LNCaP clone FGC (cell line): ENCODE measurements at regions not wholly inside any gene's neighbourhood (a gene's known extent, or its start where the extent isn't known, plus 50 kb on each side); places are given as distances from the start of the nearest gene placed in this dataset.

Source experiments
- DNase-seq: peaks from one replicate; pipeline ENCODE4 v3.0.0-alpha.2; 2011; ENCODE audit warnings: low read depth
- H3K4me3 ChIP-seq: 2 replicates; pipeline ENCODE4 v1.5.1; 2011; ENCODE audit warnings: mild to moderate bottlenecking, low read depth, low read length, control low read depth
- TF ChIP-seq, protein P1 (sequence below): IDR thresholded peaks from 2 replicates; pipeline ENCODE4 v1.5.1; 2012; ENCODE audit warnings: mild to moderate bottlenecking; ENCODE audit not compliant: control insufficient read depth, insufficient read depth; ENCODE audit errors: extremely low read depth

GRCh38 chr13:76335463-76335862 lies 550.7 kb downstream of the KCTD12 start:
- no peak for DNase-seq
- TF ChIP-seq, protein P1, sequence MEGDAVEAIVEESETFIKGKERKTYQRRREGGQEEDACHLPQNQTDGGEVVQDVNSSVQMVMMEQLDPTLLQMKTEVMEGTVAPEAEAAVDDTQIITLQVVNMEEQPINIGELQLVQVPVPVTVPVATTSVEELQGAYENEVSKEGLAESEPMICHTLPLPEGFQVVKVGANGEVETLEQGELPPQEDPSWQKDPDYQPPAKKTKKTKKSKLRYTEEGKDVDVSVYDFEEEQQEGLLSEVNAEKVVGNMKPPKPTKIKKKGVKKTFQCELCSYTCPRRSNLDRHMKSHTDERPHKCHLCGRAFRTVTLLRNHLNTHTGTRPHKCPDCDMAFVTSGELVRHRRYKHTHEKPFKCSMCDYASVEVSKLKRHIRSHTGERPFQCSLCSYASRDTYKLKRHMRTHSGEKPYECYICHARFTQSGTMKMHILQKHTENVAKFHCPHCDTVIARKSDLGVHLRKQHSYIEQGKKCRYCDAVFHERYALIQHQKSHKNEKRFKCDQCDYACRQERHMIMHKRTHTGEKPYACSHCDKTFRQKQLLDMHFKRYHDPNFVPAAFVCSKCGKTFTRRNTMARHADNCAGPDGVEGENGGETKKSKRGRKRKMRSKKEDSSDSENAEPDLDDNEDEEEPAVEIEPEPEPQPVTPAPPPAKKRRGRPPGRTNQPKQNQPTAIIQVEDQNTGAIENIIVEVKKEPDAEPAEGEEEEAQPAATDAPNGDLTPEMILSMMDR: no peak
- no peak overlapping the region for H3K4me3 ChIP-seq

DNA sequence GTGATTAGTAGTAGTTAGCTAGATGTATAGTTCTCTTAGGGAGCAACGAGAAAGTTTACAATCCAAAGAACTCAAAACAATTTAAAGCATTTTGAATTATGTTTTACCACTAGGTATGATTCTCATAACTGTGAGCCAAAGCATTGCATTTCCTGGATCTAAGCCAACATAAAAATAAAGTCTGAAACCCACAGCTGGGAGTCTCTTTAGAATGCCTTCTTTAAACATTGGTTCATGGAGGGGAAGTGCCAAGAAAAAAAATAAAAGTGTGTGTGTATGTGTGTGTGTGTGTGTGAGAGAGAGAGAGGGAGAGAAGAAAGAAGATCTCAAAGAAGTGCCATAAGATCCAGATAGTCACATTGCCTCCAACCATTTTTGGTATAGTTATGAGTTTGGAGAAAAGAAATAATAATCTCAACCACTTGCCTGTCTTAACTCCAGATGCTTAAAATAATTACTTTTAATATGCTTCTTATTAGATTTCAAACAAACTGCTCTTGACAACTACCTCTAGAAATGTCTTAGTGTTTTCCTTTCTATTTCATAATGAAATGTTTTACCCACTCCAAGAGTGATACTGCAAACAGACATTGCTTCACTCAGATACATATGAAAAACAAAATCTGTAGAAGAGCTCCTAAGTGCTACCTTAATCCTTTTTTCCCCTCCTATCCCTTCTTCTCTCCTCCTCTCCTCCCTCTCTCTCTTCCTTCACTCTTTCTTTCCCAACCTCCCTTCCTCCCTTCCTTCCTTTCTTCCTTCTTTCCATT lies 554.1 kb downstream of the KCTD12 start:
- TF ChIP-seq, protein P1: no peak
- H3K4me3 ChIP-seq: no peak overlapping the region
- no peak for DNase-seq

DNA sequence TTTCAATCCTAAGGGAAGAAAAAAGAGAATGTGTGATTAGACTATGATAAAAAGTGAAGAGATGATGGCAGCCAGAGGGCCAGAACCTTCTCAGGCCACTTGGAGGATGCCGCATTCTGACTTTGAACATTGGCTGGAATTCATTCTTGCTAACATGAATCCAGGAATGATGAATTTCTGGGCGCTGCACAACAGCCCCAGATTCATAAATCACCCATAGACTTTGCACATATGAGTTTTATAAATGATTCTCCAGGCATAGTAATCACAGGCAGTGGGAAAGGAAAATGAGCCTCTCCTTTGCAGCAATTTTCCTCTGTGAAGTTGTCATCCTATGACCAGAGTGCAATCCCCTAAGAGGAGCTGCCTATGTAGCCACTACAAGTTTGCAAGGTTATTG lies 555.4 kb downstream of the KCTD12 start:
- H3K4me3 ChIP-seq: no peak overlapping the region
- TF ChIP-seq, protein P1: no peak
- DNase-seq: no peak

DNA sequence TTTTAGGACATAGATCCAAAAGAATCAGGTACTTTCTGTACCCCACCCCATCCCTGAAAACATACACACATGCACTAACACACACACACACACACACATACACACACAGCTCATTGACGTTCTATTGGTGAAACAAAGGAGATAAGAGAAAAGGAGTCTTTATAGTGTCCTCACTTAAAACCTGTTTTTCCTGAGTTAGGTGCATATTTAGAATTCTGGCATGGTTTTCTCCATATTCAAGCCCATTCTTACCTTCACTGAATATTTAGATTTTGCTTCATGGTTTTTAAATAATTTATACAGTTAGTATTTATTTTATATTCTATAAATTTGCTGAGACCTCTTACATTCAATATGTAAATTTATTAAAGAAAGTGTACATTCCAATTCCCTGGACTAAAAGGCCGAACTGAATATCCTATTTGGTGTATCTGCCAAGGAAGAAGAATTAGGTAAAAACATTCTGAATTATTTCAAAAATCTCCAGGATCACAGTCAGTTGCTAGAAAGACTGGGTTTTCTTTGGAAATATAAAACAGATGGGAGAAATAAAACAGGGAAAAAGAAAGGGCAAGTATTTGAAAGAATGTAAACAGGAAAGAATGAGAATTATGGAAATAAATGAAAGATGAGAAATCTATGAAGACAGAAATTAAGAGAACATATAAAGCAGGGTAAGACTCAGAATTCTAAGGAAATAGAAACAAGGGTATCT lies 556.2 kb downstream of the KCTD12 start:
- TF ChIP-seq, protein P1: no peak
- H3K4me3 ChIP-seq: no peak overlapping the region
- DNase-seq: no peak

DNA sequence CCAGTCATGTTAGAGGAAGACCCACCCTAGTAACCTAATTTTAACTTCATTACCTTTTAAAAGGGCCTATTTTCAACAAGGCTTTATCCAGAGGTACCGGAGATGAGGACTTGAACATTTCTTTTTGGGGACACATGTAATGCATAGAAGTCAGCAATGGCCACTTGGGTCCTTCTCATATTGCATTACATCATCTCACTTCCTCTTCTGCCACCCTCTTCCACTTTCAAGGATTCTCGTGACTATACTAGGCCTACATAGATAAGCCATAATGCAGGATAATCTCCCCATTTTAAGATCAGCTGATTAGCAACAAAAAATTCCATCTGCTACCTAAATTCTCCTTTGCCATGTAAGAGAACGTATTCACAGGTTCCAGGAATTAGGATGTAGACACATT lies 557.2 kb downstream of the KCTD12 start:
- TF ChIP-seq, protein P1: no peak
- DNase-seq: no peak
- no peak overlapping the region for H3K4me3 ChIP-seq

DNA sequence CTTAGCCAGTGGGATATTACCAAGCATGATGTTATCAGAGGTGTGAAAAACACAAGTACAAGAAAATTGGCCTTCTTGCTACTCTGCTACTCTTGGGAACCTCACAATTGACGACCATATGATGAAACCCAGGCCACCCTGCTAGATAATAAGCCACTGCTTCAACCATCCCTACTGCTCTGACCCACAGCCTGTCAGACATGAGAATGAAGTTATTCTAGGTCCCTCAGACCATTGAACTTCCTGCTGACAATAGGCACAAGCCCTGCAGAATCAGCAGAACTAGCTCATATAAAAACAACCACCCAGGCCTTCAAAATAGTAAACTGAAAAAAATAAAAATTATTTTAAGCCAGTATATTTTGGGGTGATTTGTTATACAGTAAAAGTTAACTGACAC lies 559.9 kb downstream of the KCTD12 start:
- no peak overlapping the region for H3K4me3 ChIP-seq
- TF ChIP-seq, protein P1: no peak
- DNase-seq: no peak
